Stomach smooth muscle (tissue), 2 donors: ENCODE measurements at regions not wholly inside any gene's neighbourhood (a gene's known extent, or its start where the extent isn't known, plus 50 kb on each side); places are given as distances from the start of the nearest gene placed in this dataset.

Source experiments
- H3K27ac ChIP-seq: one replicate; pipeline ENCODE4 v1.7.0; 2013; ENCODE audit warnings: mild to moderate bottlenecking, low read length, inconsistent platforms
- H3K27me3 ChIP-seq, 2 donors: one replicate each; pipeline ENCODE4 v1.7.0; 2013; ENCODE audit warnings: low read length in 2 of 2; ENCODE audit not compliant: insufficient read depth in 2 of 2, control insufficient read depth in 1 of 2
- H3K36me3 ChIP-seq, 2 donors: one replicate each; pipeline ENCODE4 v1.7.0; 2013; ENCODE audit warnings: low read length in 2 of 2; ENCODE audit not compliant: control insufficient read depth in 2 of 2, insufficient read depth in 2 of 2
- H3K4me1 ChIP-seq: one replicate; pipeline ENCODE4 v1.7.0; 2013; ENCODE audit warnings: low read length; ENCODE audit not compliant: control insufficient read depth, insufficient read depth
- H3K4me3 ChIP-seq, 2 donors: one replicate each; pipeline ENCODE4 v1.7.0; 2013; ENCODE audit warnings: low read length in 2 of 2
- H3K9ac ChIP-seq, 2 donors: one replicate each; pipeline ENCODE4 v1.7.0; 2013; ENCODE audit warnings: low read length in 2 of 2, mild to moderate bottlenecking in 1 of 2
- H3K9me3 ChIP-seq, 2 donors: one replicate each; pipeline ENCODE4 v1.7.0; 2013; ENCODE audit warnings: low read length in 2 of 2; ENCODE audit not compliant: control insufficient read depth in 2 of 2
- donor health status: healthy.
- donor health status: Pancreatic carcinoma.

- no peaks in the 10 kb centered on the region for H3K9me3 ChIP-seq
- H3K9ac ChIP-seq = no peak overlapping the region
- no peaks in the 10 kb centered on the region for H3K4me1 ChIP-seq
- no peaks in the 10 kb centered on the region for H3K27me3 ChIP-seq
- no peak overlapping the region for H3K27ac ChIP-seq
- H3K4me3 ChIP-seq = no peak overlapping the region
- no peaks in the 10 kb centered on the region for H3K36me3 ChIP-seq
Observed at GRCh38 chr10:111473361-111473760, 396.5 kb downstream of the ADRA2A start.

GRCh38 chr10:111474786-111475185 lies 398.0 kb downstream of the ADRA2A start:
- Histone ChIP-seq H3K4me1 (no peaks in the 10 kb centered on the region), H3K9ac (no peak overlapping the region), H3K27me3 (no peaks in the 10 kb centered on the region), H3K36me3 (no peaks in the 10 kb centered on the region), H3K9me3 (no peaks in the 10 kb centered on the region), H3K4me3 (no peak overlapping the region), H3K27ac (no peak overlapping the region)

GRCh38 chr10:111475720-111476119 lies 398.9 kb downstream of the ADRA2A start:
- no peak overlapping the region for H3K27ac ChIP-seq

GRCh38 chr10:111478651-111479050 lies 401.8 kb downstream of the ADRA2A start:
- H3K4me3 ChIP-seq = no peak overlapping the region
- no peaks in the 10 kb centered on the region for H3K4me1 ChIP-seq
- no peaks in the 10 kb centered on the region for H3K9me3 ChIP-seq
- no peaks in the 10 kb centered on the region for H3K36me3 ChIP-seq
- H3K9ac ChIP-seq = no peak overlapping the region
- no peak overlapping the region for H3K27ac ChIP-seq
- no peaks in the 10 kb centered on the region for H3K27me3 ChIP-seq

More at GRCh38 chr10:111475720-111476119, 398.9 kb downstream of the ADRA2A start:
- H3K36me3 ChIP-seq = no peaks in the 10 kb centered on the region
- no peaks in the 10 kb centered on the region for H3K4me1 ChIP-seq
- H3K27me3 ChIP-seq = no peaks in the 10 kb centered on the region
- no peaks in the 10 kb centered on the region for H3K9me3 ChIP-seq
- H3K9ac ChIP-seq = no peak overlapping the region
- H3K4me3 ChIP-seq = no peak overlapping the region

GRCh38 chr10:111479966-111480365 lies 403.1 kb downstream of the ADRA2A start:
- Histone ChIP-seq H3K36me3 (no peaks in the 10 kb centered on the region), H3K27ac (no peak overlapping the region), H3K4me1 (no peaks in the 10 kb centered on the region), H3K9ac (no peak overlapping the region), H3K9me3 (no peaks in the 10 kb centered on the region), H3K4me3 (no peak overlapping the region), H3K27me3 (no peaks in the 10 kb centered on the region)

GRCh38 chr10:111481261-111481826 lies 404.5 kb downstream of the ADRA2A start:
- H3K36me3 ChIP-seq = no peaks in the 10 kb centered on the region
- H3K27ac ChIP-seq = no peak overlapping the region
- H3K4me1 ChIP-seq = no peaks in the 10 kb centered on the region
- H3K4me3 ChIP-seq = no peak overlapping the region
- H3K9me3 ChIP-seq = peaks cover 0 to 2% of the 10 kb centered on the region in 2 donors
- H3K9ac ChIP-seq = no peak overlapping the region
- no peaks in the 10 kb centered on the region for H3K27me3 ChIP-seq

GRCh38 chr10:111481866-111482265 lies 405.0 kb downstream of the ADRA2A start:
- H3K27me3 ChIP-seq = no peaks in the 10 kb centered on the region
- no peak overlapping the region for H3K4me3 ChIP-seq
- H3K36me3 ChIP-seq = no peaks in the 10 kb centered on the region
- H3K9me3 ChIP-seq = peaks cover 0 to 2% of the 10 kb centered on the region in 2 donors
- no peak overlapping the region for H3K9ac ChIP-seq
- H3K4me1 ChIP-seq = no peaks in the 10 kb centered on the region
- no peak overlapping the region for H3K27ac ChIP-seq

- no peak overlapping the region for H3K9ac ChIP-seq
- H3K4me3 ChIP-seq = no peak overlapping the region
- no peaks in the 10 kb centered on the region for H3K36me3 ChIP-seq
- no peaks in the 10 kb centered on the region for H3K27me3 ChIP-seq
- no peaks in the 10 kb centered on the region for H3K4me1 ChIP-seq
- peaks cover 0 to 2% of the 10 kb centered on the region in 2 donors for H3K9me3 ChIP-seq
- no peak overlapping the region for H3K27ac ChIP-seq
Observed at GRCh38 chr10:111482621-111483216, 405.9 kb downstream of the ADRA2A start.

- no peaks in the 10 kb centered on the region for H3K27me3 ChIP-seq
- H3K9me3 ChIP-seq = peaks cover 2 to 4% of the 10 kb centered on the region in 2 donors
- no peaks in the 10 kb centered on the region for H3K36me3 ChIP-seq
- no peak overlapping the region for H3K27ac ChIP-seq
- H3K4me3 ChIP-seq = no peak overlapping the region
- no peaks in the 10 kb centered on the region for H3K4me1 ChIP-seq
- no peak overlapping the region for H3K9ac ChIP-seq
Observed at GRCh38 chr10:111485767-111486166, 408.9 kb downstream of the ADRA2A start.

GRCh38 chr10:111486346-111486745 lies 409.5 kb downstream of the ADRA2A start:
- Histone ChIP-seq H3K9me3 (peaks cover 2 to 4% of the 10 kb centered on the region in 2 donors), H3K36me3 (no peaks in the 10 kb centered on the region), H3K27me3 (no peaks in the 10 kb centered on the region), H3K4me1 (no peaks in the 10 kb centered on the region), H3K9ac (no peak overlapping the region), H3K4me3 (no peak overlapping the region), H3K27ac (no peak overlapping the region)

GRCh38 chr10:111488668-111489067 lies 411.8 kb downstream of the ADRA2A start:
- H3K27ac ChIP-seq = no peak overlapping the region
- peaks cover 2 to 12% of the 10 kb centered on the region in 2 donors for H3K9me3 ChIP-seq
- no peaks in the 10 kb centered on the region for H3K36me3 ChIP-seq
- no peaks in the 10 kb centered on the region for H3K4me1 ChIP-seq
- no peak overlapping the region for H3K9ac ChIP-seq
- no peaks in the 10 kb centered on the region for H3K27me3 ChIP-seq
- no peak overlapping the region for H3K4me3 ChIP-seq
